HG02852 (cell line): ENCODE measurements at regions not wholly inside any gene's neighbourhood (a gene's known extent, or its start where the extent isn't known, plus 50 kb on each side); places are given as distances from the start of the nearest gene placed in this dataset.

ENCODE experiments used
- ATAC-seq: cut with Tn5 transposase; IDR thresholded peaks from one replicate; pipeline ENCODE4 v1.9.1; 2021; ENCODE audit warnings: mild to moderate bottlenecking, moderate library complexity; ENCODE audit not compliant: unreplicated experiment

- no peak for ATAC-seq
Measured at GRCh38 chr17:79541056-79541850, 69.6 kb downstream of the RBFOX3 start.

- ATAC-seq = no peak
Measured at GRCh38 chr17:79539944-79540705, 70.7 kb downstream of the RBFOX3 start.

GRCh38 chr17:79538291-79538690 lies 72.6 kb downstream of the RBFOX3 start:
- no peak for ATAC-seq

GRCh38 chr17:79537686-79538085 lies 73.2 kb downstream of the RBFOX3 start:
- no peak for ATAC-seq

GRCh38 chr17:79537061-79537460 lies 73.8 kb downstream of the RBFOX3 start:
- ATAC-seq = no peak

- ATAC-seq = no peak
Measured at GRCh38 chr17:79536212-79536840, 74.5 kb downstream of the RBFOX3 start.

- ATAC-seq = no peak
Measured at GRCh38 chr17:79535728-79536025, 75.2 kb downstream of the RBFOX3 start.

- no peak for ATAC-seq
Measured at GRCh38 chr17:79534851-79535727, 75.8 kb downstream of the RBFOX3 start.

GRCh38 chr17:79534111-79534510 lies 76.7 kb downstream of the RBFOX3 start:
- ATAC-seq = no peak

- ATAC-seq = no peak
Measured at GRCh38 chr17:79533116-79533515, 77.7 kb downstream of the RBFOX3 start.

- ATAC-seq = no peak
Measured at GRCh38 chr17:79532107-79532790, 78.6 kb downstream of the RBFOX3 start.

- no peak for ATAC-seq
Measured at GRCh38 chr17:79531191-79532095, 79.4 kb downstream of the RBFOX3 start.

GRCh38 chr17:79530361-79531105 lies 80.3 kb downstream of the RBFOX3 start:
- ATAC-seq = no peak

GRCh38 chr17:79529661-79530081 lies 81.2 kb downstream of the RBFOX3 start:
- ATAC-seq = no peak

GRCh38 chr17:79528592-79529125 lies 82.2 kb downstream of the RBFOX3 start:
- no peak for ATAC-seq

- no peak for ATAC-seq
Measured at GRCh38 chr17:79527306-79527705, 83.5 kb downstream of the RBFOX3 start.

- no peak for ATAC-seq
Measured at GRCh38 chr17:79525793-79526677, 84.8 kb downstream of the RBFOX3 start.
